Endodermal cell (in vitro differentiated cells): ENCODE measurements at regions not wholly inside any gene's neighbourhood (a gene's known extent, or its start where the extent isn't known, plus 50 kb on each side); places are given as distances from the start of the nearest gene placed in this dataset.

Experiments used
- DNase-seq: peaks from one replicate; pipeline ENCODE4 v3.0.0-alpha.2; 2017
- H3K27ac ChIP-seq: 2 replicates; pipeline ENCODE4 v1.5.1; 2013; ENCODE audit warnings: mild to moderate bottlenecking, low read depth, low read length, moderate library complexity
- H3K27me3 ChIP-seq: 2 replicates; pipeline ENCODE4 v1.6.1; 2013; ENCODE audit warnings: mild to moderate bottlenecking, low read length, moderate library complexity; ENCODE audit not compliant: insufficient read depth, control insufficient read depth, poor library complexity, severe bottlenecking
- H3K36me3 ChIP-seq: 2 replicates; pipeline ENCODE4 v1.7.0; 2013; ENCODE audit warnings: mild to moderate bottlenecking, low read length, moderate library complexity; ENCODE audit not compliant: control insufficient read depth, insufficient read depth
- H3K4me1 ChIP-seq: one replicate; pipeline ENCODE4 v1.7.0; 2013; ENCODE audit warnings: low read length; ENCODE audit not compliant: control insufficient read depth, insufficient read depth
- H3K4me3 ChIP-seq: 2 replicates; pipeline ENCODE4 v1.5.1; 2013; ENCODE audit warnings: mild to moderate bottlenecking, low read length, moderate library complexity
- H3K9ac ChIP-seq: 2 replicates; pipeline ENCODE4 v1.6.1; 2013; ENCODE audit warnings: mild to moderate bottlenecking, low read length, moderate library complexity; ENCODE audit not compliant: poor library complexity, severe bottlenecking; ENCODE audit errors: extremely low read depth
- H3K9me3 ChIP-seq: 2 replicates; pipeline ENCODE4 v1.6.1; 2013; ENCODE audit warnings: mild to moderate bottlenecking, low read length, moderate library complexity; ENCODE audit not compliant: control insufficient read depth
- H3K27ac Mint-ChIP-seq: 2 replicates; pipeline ENCODE4 v1.8.0; 2020; ENCODE audit warnings: mixed read lengths
- H3K27me3 Mint-ChIP-seq: 2 replicates; pipeline ENCODE4 v1.8.0; 2021; ENCODE audit warnings: mild to moderate bottlenecking, mixed read lengths; ENCODE audit not compliant: insufficient read depth
- H3K36me3 Mint-ChIP-seq: 2 replicates; pipeline ENCODE4 v1.8.0; 2020; ENCODE audit warnings: low read depth, mixed read lengths
- H3K4me1 Mint-ChIP-seq: 2 replicates; pipeline ENCODE4 v1.8.0; 2020; ENCODE audit warnings: mixed read lengths
- H3K4me3 Mint-ChIP-seq: 2 replicates; pipeline ENCODE4 v1.8.0; 2020; ENCODE audit warnings: mild to moderate bottlenecking, moderate library complexity, mixed read lengths
- H3K9me3 Mint-ChIP-seq: 2 replicates; pipeline ENCODE4 v1.8.0; 2020; ENCODE audit warnings: mild to moderate bottlenecking, mixed read lengths
- CTCF ChIP-seq: fragments of 200-600 bp; sonication (generic); conservative IDR thresholded peaks from 2 replicates; pipeline ENCODE4 v1.5.0; 2021; ENCODE audit warnings: antibody characterized with exemption, mild to moderate bottlenecking
- WGBS, 2 experiments: methylation state at CpG; one replicate each; pipeline versions ENCODE4 v1.1.5 to v1.1.7; 2013; ENCODE audit warnings: missing lambda C conversion rate in 2 of 2, mixed read lengths in 1 of 2; ENCODE audit not compliant: insufficient coverage in 1 of 2, insufficient read length in 1 of 2; 5-methylcytosine and 5-hydroxymethylcytosine counted together

DNA sequence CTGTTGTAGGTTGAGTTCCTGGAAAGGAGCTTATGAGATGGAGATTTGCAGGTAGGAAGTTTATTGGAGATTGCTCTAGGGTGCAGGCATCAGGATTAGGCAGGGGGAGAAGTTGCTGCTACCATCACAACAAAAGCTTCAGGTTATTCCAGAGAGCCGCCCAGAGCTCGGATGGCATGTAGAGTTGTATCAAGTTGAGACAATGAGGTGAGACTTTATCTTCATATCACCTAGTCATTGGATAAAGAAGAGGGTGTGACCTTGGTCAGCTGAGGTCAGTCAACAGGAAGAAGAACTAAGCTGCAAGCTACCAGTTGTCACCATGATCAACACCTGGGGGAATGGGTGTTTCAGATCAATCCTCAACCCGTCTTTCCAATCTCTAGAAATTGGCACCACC is 342.0 kb downstream of the RFC3 start:
- DNase-seq, result peak; percentile 67
- Mint-ChIP-seq H3K36me3 (no peaks in the 10 kb centered on the region), H3K27me3 (no peaks in the 10 kb centered on the region), H3K9me3 (no peaks in the 10 kb centered on the region), H3K4me1 (peaks cover 72% of the 10 kb centered on the region), H3K27ac (no peak overlapping the region), H3K4me3 (no peak overlapping the region)
- no peaks in the 10 kb centered on the region for H3K36me3 ChIP-seq
- H3K9me3 ChIP-seq, result no peaks in the 10 kb centered on the region
- no peak overlapping the region for H3K4me3 ChIP-seq
- no peak overlapping the region for H3K9ac ChIP-seq
- peaks cover 18% of the 10 kb centered on the region for H3K4me1 ChIP-seq
- no peak overlapping the region for H3K27ac ChIP-seq
- no peak for TF ChIP-seq CTCF
- 51 to 70% methylated on average over 2 to 3 of the region's 3 CpGs for WGBS, 2 experiments
- H3K27me3 ChIP-seq, result no peaks in the 10 kb centered on the region

- no peak for TF ChIP-seq CTCF
- Histone ChIP-seq H3K36me3 (no peaks in the 10 kb centered on the region), H3K9me3 (no peaks in the 10 kb centered on the region), H3K27ac (no peak overlapping the region), H3K9ac (no peak overlapping the region), H3K4me3 (no peak overlapping the region), H3K4me1 (peaks cover 8% of the 10 kb centered on the region), H3K27me3 (no peaks in the 10 kb centered on the region)
- H3K4me1 Mint-ChIP-seq, result peaks cover 56% of the 10 kb centered on the region
- H3K9me3 Mint-ChIP-seq, result no peaks in the 10 kb centered on the region
- H3K36me3 Mint-ChIP-seq, result no peaks in the 10 kb centered on the region
- H3K27ac Mint-ChIP-seq, result peak overlapping the region; percentile 73
- no peaks in the 10 kb centered on the region for H3K27me3 Mint-ChIP-seq
- WGBS, 2 experiments, result 38 to 73% methylated on average over 3 to 5 of the region's 5 CpGs
- DNase-seq, result peak; percentile 56
- H3K4me3 Mint-ChIP-seq, result no peak overlapping the region
These were observed 344.1 kb downstream of the RFC3 start for GRCh38 chr13:34161931-34162543.

- peak overlapping the region; percentile 73 for H3K27ac Mint-ChIP-seq
- no peak overlapping the region for H3K4me3 ChIP-seq
- no peak for DNase-seq
- H3K4me3 Mint-ChIP-seq, result no peak overlapping the region
- H3K9me3 Mint-ChIP-seq, result no peaks in the 10 kb centered on the region
- no peaks in the 10 kb centered on the region for H3K27me3 Mint-ChIP-seq
- TF ChIP-seq CTCF, result no peak
- no peak overlapping the region for H3K27ac ChIP-seq
- peaks cover 51% of the 10 kb centered on the region for H3K4me1 Mint-ChIP-seq
- no peaks in the 10 kb centered on the region for H3K27me3 ChIP-seq
- H3K36me3 ChIP-seq, result no peaks in the 10 kb centered on the region
- no peak overlapping the region for H3K9ac ChIP-seq
- no peaks in the 10 kb centered on the region for H3K9me3 ChIP-seq
- peaks cover 8% of the 10 kb centered on the region for H3K4me1 ChIP-seq
- WGBS, 2 experiments, result 55 to 83% methylated on average over 2 to 3 of the region's 3 CpGs
- H3K36me3 Mint-ChIP-seq, result no peaks in the 10 kb centered on the region
These were observed 344.6 kb downstream of the RFC3 start for GRCh38 chr13:34162544-34162933.
